K562 (cell line): ENCODE measurements at regions not wholly inside any gene's neighbourhood (a gene's known extent, or its start where the extent isn't known, plus 50 kb on each side); places are given as distances from the start of the nearest gene placed in this dataset.

Source experiments
- ATAC-seq: fragments of 200-7000 bp; cut with Tn5 transposase; 3 replicates; pipeline ENCODE4 v1.9.1; 2020; ENCODE audit warnings: moderate library complexity
- BruUV-seq: library from RNA; stranded (reverse); fragments of 400-500 nt; replicated peaks from 2 replicates; lab custom pipeline; 2021; lab: Mats Ljungman, UMichigan
- CTCF ChIA-PET: fragments of 300-600 bp; formaldehyde crosslinking; extraction: SDS; loops from one replicate; lab custom pipeline; 2021; ENCODE audit warnings: low intra/inter-chr PET ratio; lab: Yijun Ruan, JAX
- POLR2A ChIA-PET: fragments of 300-600, 350-650 bp; sonication (Branson Sonifier 250); formaldehyde crosslinking; extraction: SDS; loops from one replicate; lab custom pipeline; 2021; ENCODE audit warnings: antibody characterized with exemption, inconsistent platforms; lab: Yijun Ruan, JAX
- DNase-seq, 4 experiments: peaks; one replicate each; pipeline versions ENCODE4 v3.0.0 to v3.0.0-alpha.2; 2011 to 2018; ENCODE audit warnings: low spot score in 3 of 4, mixed read lengths in 3 of 4; ENCODE audit errors: extremely low read depth in 1 of 4
- FAIRE-seq: peaks from 2 replicates; lab custom pipeline; 2011; peaks lifted over from hg19 to GRCh38; lab: Jason Lieb, UNC
- H2AFZ ChIP-seq: 2 replicates; pipeline ENCODE4 v1.6.0; 2011; ENCODE audit warnings: low read depth, low read length, control low read depth, inconsistent platforms
- H3K27ac ChIP-seq: fragments of 200-600 bp; 3 replicates; pipeline ENCODE4 v1.8.0; 2011; ENCODE audit warnings: low read depth, mild to moderate bottlenecking, control low read depth, inconsistent platforms, low read length, moderate library complexity, mixed read lengths; ENCODE audit errors: extremely low read depth
- H3K27me3 ChIP-seq, 2 experiments: fragments of 300-600 bp in 1 of 2; 2 replicates in 1 of 2; 3 replicates in 1 of 2; pipeline versions ENCODE4 v1.6.0 to v1.8.0; 2011; ENCODE audit warnings: inconsistent platforms in 2 of 2, low read length in 2 of 2, mild to moderate bottlenecking in 1 of 2, mixed read lengths in 1 of 2, moderate library complexity in 1 of 2; ENCODE audit not compliant: control insufficient read depth in 2 of 2, insufficient read depth in 2 of 2
- H3K36me3 ChIP-seq: fragments of 300-600 bp; 3 replicates; pipeline ENCODE4 v1.8.0; 2011; ENCODE audit warnings: mild to moderate bottlenecking, low read length, inconsistent platforms; ENCODE audit not compliant: control insufficient read depth, insufficient read depth
- H3K4me1 ChIP-seq, 2 experiments: fragments of 200-600 bp in 1 of 2; replicated peaks in 1 of 2; 2 replicates in 1 of 2; 3 replicates in 1 of 2; pipeline versions ENCODE4 v1.5.1 to v1.8.0; 2011; ENCODE audit warnings: inconsistent platforms in 2 of 2, low read length in 2 of 2, mild to moderate bottlenecking in 1 of 2, mixed read lengths in 1 of 2, moderate library complexity in 1 of 2; ENCODE audit not compliant: control insufficient read depth in 2 of 2, insufficient read depth in 2 of 2
- H3K4me2 ChIP-seq: 2 replicates; pipeline ENCODE4 v1.6.1; 2011; ENCODE audit warnings: low read length, control low read depth, inconsistent platforms, mixed read lengths; ENCODE audit not compliant: insufficient read depth
- H3K4me3 ChIP-seq: fragments of 200-600 bp; sonication (generic), shearing (Covaris generic); 2 replicates; pipeline ENCODE4 v1.5.1; 2016; ENCODE audit warnings: control low read depth, inconsistent platforms
- H3K79me2 ChIP-seq: fragments of 200-600 bp; 3 replicates; pipeline ENCODE4 v1.8.0; 2011; ENCODE audit warnings: low read length, inconsistent platforms; ENCODE audit not compliant: control insufficient read depth, insufficient read depth
- H3K9ac ChIP-seq, 2 experiments: 2 replicates each; pipeline versions ENCODE4 v1.6.0 to v1.6.1; 2011; ENCODE audit warnings: low read depth in 2 of 2, low read length in 2 of 2, control low read depth in 1 of 2, inconsistent platforms in 1 of 2, mild to moderate bottlenecking in 1 of 2, mixed read lengths in 1 of 2; ENCODE audit not compliant: insufficient read depth in 1 of 2
- H3K9me1 ChIP-seq: one replicate; pipeline ENCODE4 v1.6.0; 2011; ENCODE audit warnings: inconsistent platforms, mild to moderate bottlenecking, low read length, moderate library complexity; ENCODE audit not compliant: control insufficient read depth, insufficient read depth
- H3K9me3 ChIP-seq: replicated peaks from 2 replicates; pipeline ENCODE4 v1.5.1; 2011; ENCODE audit warnings: low read depth, low read length, inconsistent platforms; ENCODE audit not compliant: control insufficient read depth, insufficient read depth
- H4K20me1 ChIP-seq: replicated peaks from 2 replicates; pipeline ENCODE4 v1.6.1; 2011; ENCODE audit warnings: low read length, inconsistent platforms, mixed read lengths; ENCODE audit not compliant: control insufficient read depth, insufficient read depth
- CAMTA2 ChIP-seq: fragments of 250-450 bp; sonication (Bioruptor Pico); conservative IDR thresholded peaks from 2 replicates; pipeline ENCODE4 v1.5.1; 2022
- RFX7 ChIP-seq: fragments of 250-450 bp; sonication (Bioruptor Pico); IDR thresholded peaks from 2 replicates; pipeline ENCODE4 v1.5.1; 2021; ENCODE audit warnings: mild to moderate bottlenecking
- SRSF3 ChIP-seq: fragments of 200-400 bp; formaldehyde crosslinking; IDR thresholded peaks from 2 replicates; pipeline ENCODE4 v1.6.1; 2016; ENCODE audit warnings: mild to moderate bottlenecking, low read length, moderate library complexity; ENCODE audit not compliant: insufficient read depth
- WGBS: fragments of 100-300 bp; shearing (Covaris generic); methylation state at CpG from one replicate; pipeline ENCODE4 v1.1.6; 2016; ENCODE audit warnings: low coverage, mixed read lengths; ENCODE audit not compliant: insufficient coverage; ENCODE audit errors: missing lambda C conversion rate; 5-methylcytosine and 5-hydroxymethylcytosine counted together
- in situ Hi-C: fragments of 300-500 bp; cut with MboI; formaldehyde crosslinking; loops from 4 replicates; pipeline ENCODE4 v1.15.0; 2018; ENCODE audit warnings: inconsistent platforms, mixed read lengths
- intact Hi-C: fragments of 100-400 bp; cut with micrococcal nuclease; formaldehyde crosslinking; loops from 2 replicates; pipeline ENCODE4 v1.14.2; 2022
- TF ChIP-seq, protein P1 (sequence below): fragments of 450-650 bp; IDR thresholded peaks from 2 replicates; pipeline ENCODE4 v1.6.1; 2016; ENCODE audit warnings: mild to moderate bottlenecking, moderate library complexity
- TF ChIP-seq, protein P2 (sequence below): fragments of 450-650 bp; IDR thresholded peaks from 2 replicates; pipeline ENCODE4 v1.6.1; 2016; ENCODE audit warnings: antibody characterized with exemption

DNA sequence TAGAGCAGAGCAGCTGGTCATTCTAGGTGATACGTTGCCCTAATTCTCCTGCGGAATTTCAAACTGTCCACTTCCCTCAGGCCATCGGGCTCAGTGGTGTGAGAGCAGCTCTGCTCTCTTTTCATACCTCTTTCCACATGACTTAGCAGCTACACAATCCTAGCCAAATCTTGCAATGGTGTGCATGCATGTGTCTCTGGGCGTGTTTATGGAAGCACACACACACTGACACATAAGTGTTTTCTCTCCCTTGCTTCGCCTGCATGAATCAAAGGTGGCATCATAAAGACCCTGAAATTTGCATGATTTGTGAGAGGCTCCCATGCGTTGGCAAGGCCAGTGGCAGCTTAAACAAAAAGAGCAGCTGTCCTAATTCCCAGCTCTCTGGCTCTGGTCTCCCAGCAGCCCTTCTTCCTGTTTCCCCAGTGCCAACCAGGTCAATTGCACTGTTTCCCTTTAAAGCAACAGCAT, 1189.5 kb downstream of the GATA3 start:
- Histone ChIP-seq H3K27ac (no peak overlapping the region), H2AFZ (no peak overlapping the region), H3K27me3 (no peaks in the 10 kb centered on the region), H3K9me1 (no peaks in the 10 kb centered on the region), H3K79me2 (no peaks in the 10 kb centered on the region), H3K36me3 (no peaks in the 10 kb centered on the region), H3K9ac (no peak overlapping the region), H4K20me1 (no peaks in the 10 kb centered on the region), H3K4me1 (no peaks in the 10 kb centered on the region), H3K4me2 (no peak overlapping the region), H3K4me3 (no peak overlapping the region), H3K9me3 (no peaks in the 10 kb centered on the region)
- no TSS peak for BruUV-seq
- CTCF ChIA-PET, result no interaction called here
- intact Hi-C loops, result no loop called here
- FAIRE-seq, result no peak
- DNase-seq, result no peak
- POLR2A ChIA-PET, result no interaction called here
- no peak for ATAC-seq
- in situ Hi-C loops, result no loop called here
- 0% methylated on average over 6 of the region's 6 CpGs for WGBS
- TF ChIP-seq RFX7 (CRISPR knock-in tag) (no peak), CAMTA2 (CRISPR knock-in tag) (no peak), SRSF3 (no peak)
- TF ChIP-seq, protein P1, sequence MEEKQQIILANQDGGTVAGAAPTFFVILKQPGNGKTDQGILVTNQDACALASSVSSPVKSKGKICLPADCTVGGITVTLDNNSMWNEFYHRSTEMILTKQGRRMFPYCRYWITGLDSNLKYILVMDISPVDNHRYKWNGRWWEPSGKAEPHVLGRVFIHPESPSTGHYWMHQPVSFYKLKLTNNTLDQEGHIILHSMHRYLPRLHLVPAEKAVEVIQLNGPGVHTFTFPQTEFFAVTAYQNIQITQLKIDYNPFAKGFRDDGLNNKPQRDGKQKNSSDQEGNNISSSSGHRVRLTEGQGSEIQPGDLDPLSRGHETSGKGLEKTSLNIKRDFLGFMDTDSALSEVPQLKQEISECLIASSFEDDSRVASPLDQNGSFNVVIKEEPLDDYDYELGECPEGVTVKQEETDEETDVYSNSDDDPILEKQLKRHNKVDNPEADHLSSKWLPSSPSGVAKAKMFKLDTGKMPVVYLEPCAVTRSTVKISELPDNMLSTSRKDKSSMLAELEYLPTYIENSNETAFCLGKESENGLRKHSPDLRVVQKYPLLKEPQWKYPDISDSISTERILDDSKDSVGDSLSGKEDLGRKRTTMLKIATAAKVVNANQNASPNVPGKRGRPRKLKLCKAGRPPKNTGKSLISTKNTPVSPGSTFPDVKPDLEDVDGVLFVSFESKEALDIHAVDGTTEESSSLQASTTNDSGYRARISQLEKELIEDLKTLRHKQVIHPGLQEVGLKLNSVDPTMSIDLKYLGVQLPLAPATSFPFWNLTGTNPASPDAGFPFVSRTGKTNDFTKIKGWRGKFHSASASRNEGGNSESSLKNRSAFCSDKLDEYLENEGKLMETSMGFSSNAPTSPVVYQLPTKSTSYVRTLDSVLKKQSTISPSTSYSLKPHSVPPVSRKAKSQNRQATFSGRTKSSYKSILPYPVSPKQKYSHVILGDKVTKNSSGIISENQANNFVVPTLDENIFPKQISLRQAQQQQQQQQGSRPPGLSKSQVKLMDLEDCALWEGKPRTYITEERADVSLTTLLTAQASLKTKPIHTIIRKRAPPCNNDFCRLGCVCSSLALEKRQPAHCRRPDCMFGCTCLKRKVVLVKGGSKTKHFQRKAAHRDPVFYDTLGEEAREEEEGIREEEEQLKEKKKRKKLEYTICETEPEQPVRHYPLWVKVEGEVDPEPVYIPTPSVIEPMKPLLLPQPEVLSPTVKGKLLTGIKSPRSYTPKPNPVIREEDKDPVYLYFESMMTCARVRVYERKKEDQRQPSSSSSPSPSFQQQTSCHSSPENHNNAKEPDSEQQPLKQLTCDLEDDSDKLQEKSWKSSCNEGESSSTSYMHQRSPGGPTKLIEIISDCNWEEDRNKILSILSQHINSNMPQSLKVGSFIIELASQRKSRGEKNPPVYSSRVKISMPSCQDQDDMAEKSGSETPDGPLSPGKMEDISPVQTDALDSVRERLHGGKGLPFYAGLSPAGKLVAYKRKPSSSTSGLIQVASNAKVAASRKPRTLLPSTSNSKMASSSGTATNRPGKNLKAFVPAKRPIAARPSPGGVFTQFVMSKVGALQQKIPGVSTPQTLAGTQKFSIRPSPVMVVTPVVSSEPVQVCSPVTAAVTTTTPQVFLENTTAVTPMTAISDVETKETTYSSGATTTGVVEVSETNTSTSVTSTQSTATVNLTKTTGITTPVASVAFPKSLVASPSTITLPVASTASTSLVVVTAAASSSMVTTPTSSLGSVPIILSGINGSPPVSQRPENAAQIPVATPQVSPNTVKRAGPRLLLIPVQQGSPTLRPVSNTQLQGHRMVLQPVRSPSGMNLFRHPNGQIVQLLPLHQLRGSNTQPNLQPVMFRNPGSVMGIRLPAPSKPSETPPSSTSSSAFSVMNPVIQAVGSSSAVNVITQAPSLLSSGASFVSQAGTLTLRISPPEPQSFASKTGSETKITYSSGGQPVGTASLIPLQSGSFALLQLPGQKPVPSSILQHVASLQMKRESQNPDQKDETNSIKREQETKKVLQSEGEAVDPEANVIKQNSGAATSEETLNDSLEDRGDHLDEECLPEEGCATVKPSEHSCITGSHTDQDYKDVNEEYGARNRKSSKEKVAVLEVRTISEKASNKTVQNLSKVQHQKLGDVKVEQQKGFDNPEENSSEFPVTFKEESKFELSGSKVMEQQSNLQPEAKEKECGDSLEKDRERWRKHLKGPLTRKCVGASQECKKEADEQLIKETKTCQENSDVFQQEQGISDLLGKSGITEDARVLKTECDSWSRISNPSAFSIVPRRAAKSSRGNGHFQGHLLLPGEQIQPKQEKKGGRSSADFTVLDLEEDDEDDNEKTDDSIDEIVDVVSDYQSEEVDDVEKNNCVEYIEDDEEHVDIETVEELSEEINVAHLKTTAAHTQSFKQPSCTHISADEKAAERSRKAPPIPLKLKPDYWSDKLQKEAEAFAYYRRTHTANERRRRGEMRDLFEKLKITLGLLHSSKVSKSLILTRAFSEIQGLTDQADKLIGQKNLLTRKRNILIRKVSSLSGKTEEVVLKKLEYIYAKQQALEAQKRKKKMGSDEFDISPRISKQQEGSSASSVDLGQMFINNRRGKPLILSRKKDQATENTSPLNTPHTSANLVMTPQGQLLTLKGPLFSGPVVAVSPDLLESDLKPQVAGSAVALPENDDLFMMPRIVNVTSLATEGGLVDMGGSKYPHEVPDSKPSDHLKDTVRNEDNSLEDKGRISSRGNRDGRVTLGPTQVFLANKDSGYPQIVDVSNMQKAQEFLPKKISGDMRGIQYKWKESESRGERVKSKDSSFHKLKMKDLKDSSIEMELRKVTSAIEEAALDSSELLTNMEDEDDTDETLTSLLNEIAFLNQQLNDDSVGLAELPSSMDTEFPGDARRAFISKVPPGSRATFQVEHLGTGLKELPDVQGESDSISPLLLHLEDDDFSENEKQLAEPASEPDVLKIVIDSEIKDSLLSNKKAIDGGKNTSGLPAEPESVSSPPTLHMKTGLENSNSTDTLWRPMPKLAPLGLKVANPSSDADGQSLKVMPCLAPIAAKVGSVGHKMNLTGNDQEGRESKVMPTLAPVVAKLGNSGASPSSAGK, result no peak
- TF ChIP-seq, protein P2, sequence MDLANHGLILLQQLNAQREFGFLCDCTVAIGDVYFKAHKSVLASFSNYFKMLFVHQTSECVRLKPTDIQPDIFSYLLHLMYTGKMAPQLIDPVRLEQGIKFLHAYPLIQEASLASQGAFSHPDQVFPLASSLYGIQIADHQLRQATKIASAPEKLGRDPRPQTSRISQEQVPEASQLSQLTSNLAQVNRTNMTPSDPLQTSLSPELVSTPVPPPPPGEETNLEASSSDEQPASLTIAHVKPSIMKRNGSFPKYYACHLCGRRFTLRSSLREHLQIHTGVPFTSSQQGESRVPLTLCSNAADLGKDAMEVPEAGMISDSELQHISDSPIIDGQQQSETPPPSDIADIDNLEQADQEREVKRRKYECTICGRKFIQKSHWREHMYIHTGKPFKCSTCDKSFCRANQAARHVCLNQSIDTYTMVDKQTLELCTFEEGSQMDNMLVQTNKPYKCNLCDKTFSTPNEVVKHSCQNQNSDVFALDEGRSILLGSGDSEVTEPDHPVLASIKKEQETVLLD, result no peak
